K562 (cell line): ENCODE measurements at regions not wholly inside any gene's neighbourhood (a gene's known extent, or its start where the extent isn't known, plus 50 kb on each side); places are given as distances from the start of the nearest gene placed in this dataset.

Source experiments
- ATAC-seq: fragments of 200-7000 bp; cut with Tn5 transposase; 3 replicates; pipeline ENCODE4 v1.9.1; 2020; ENCODE audit warnings: moderate library complexity
- BruUV-seq: library from RNA; stranded (reverse); fragments of 400-500 nt; replicated peaks from 2 replicates; lab custom pipeline; 2021; lab: Mats Ljungman, UMichigan
- CTCF ChIA-PET: fragments of 300-600 bp; formaldehyde crosslinking; extraction: SDS; loops from one replicate; lab custom pipeline; 2021; ENCODE audit warnings: low intra/inter-chr PET ratio; lab: Yijun Ruan, JAX
- POLR2A ChIA-PET: fragments of 300-600, 350-650 bp; sonication (Branson Sonifier 250); formaldehyde crosslinking; extraction: SDS; loops from one replicate; lab custom pipeline; 2021; ENCODE audit warnings: antibody characterized with exemption, inconsistent platforms; lab: Yijun Ruan, JAX
- DNase-seq, 4 experiments: peaks; one replicate each; pipeline versions ENCODE4 v3.0.0 to v3.0.0-alpha.2; 2011 to 2018; ENCODE audit warnings: low spot score in 3 of 4, mixed read lengths in 3 of 4; ENCODE audit errors: extremely low read depth in 1 of 4
- FAIRE-seq: peaks from 2 replicates; lab custom pipeline; 2011; peaks lifted over from hg19 to GRCh38; lab: Jason Lieb, UNC
- H2AFZ ChIP-seq: 2 replicates; pipeline ENCODE4 v1.6.0; 2011; ENCODE audit warnings: low read depth, low read length, control low read depth, inconsistent platforms
- H3K27ac ChIP-seq: fragments of 200-600 bp; 3 replicates; pipeline ENCODE4 v1.8.0; 2011; ENCODE audit warnings: low read depth, mild to moderate bottlenecking, control low read depth, inconsistent platforms, low read length, moderate library complexity, mixed read lengths; ENCODE audit errors: extremely low read depth
- H3K27me3 ChIP-seq, 2 experiments: fragments of 300-600 bp in 1 of 2; 2 replicates in 1 of 2; 3 replicates in 1 of 2; pipeline versions ENCODE4 v1.6.0 to v1.8.0; 2011; ENCODE audit warnings: inconsistent platforms in 2 of 2, low read length in 2 of 2, mild to moderate bottlenecking in 1 of 2, mixed read lengths in 1 of 2, moderate library complexity in 1 of 2; ENCODE audit not compliant: control insufficient read depth in 2 of 2, insufficient read depth in 2 of 2
- H3K36me3 ChIP-seq: fragments of 300-600 bp; 3 replicates; pipeline ENCODE4 v1.8.0; 2011; ENCODE audit warnings: mild to moderate bottlenecking, low read length, inconsistent platforms; ENCODE audit not compliant: control insufficient read depth, insufficient read depth
- H3K4me1 ChIP-seq, 2 experiments: fragments of 200-600 bp in 1 of 2; replicated peaks in 1 of 2; 2 replicates in 1 of 2; 3 replicates in 1 of 2; pipeline versions ENCODE4 v1.5.1 to v1.8.0; 2011; ENCODE audit warnings: inconsistent platforms in 2 of 2, low read length in 2 of 2, mild to moderate bottlenecking in 1 of 2, mixed read lengths in 1 of 2, moderate library complexity in 1 of 2; ENCODE audit not compliant: control insufficient read depth in 2 of 2, insufficient read depth in 2 of 2
- H3K4me2 ChIP-seq: 2 replicates; pipeline ENCODE4 v1.6.1; 2011; ENCODE audit warnings: low read length, control low read depth, inconsistent platforms, mixed read lengths; ENCODE audit not compliant: insufficient read depth
- H3K4me3 ChIP-seq: fragments of 200-600 bp; sonication (generic), shearing (Covaris generic); 2 replicates; pipeline ENCODE4 v1.5.1; 2016; ENCODE audit warnings: control low read depth, inconsistent platforms
- H3K79me2 ChIP-seq: fragments of 200-600 bp; 3 replicates; pipeline ENCODE4 v1.8.0; 2011; ENCODE audit warnings: low read length, inconsistent platforms; ENCODE audit not compliant: control insufficient read depth, insufficient read depth
- H3K9ac ChIP-seq, 2 experiments: 2 replicates each; pipeline versions ENCODE4 v1.6.0 to v1.6.1; 2011; ENCODE audit warnings: low read depth in 2 of 2, low read length in 2 of 2, control low read depth in 1 of 2, inconsistent platforms in 1 of 2, mild to moderate bottlenecking in 1 of 2, mixed read lengths in 1 of 2; ENCODE audit not compliant: insufficient read depth in 1 of 2
- H3K9me1 ChIP-seq: one replicate; pipeline ENCODE4 v1.6.0; 2011; ENCODE audit warnings: inconsistent platforms, mild to moderate bottlenecking, low read length, moderate library complexity; ENCODE audit not compliant: control insufficient read depth, insufficient read depth
- H3K9me3 ChIP-seq: replicated peaks from 2 replicates; pipeline ENCODE4 v1.5.1; 2011; ENCODE audit warnings: low read depth, low read length, inconsistent platforms; ENCODE audit not compliant: control insufficient read depth, insufficient read depth
- H4K20me1 ChIP-seq: replicated peaks from 2 replicates; pipeline ENCODE4 v1.6.1; 2011; ENCODE audit warnings: low read length, inconsistent platforms, mixed read lengths; ENCODE audit not compliant: control insufficient read depth, insufficient read depth
- CHAMP1 ChIP-seq: fragments of 450-650 bp; IDR thresholded peaks from 2 replicates; pipeline ENCODE4 v1.6.1; 2016; ENCODE audit warnings: mild to moderate bottlenecking
- CLOCK ChIP-seq: fragments of 250-450 bp; sonication (Bioruptor Pico); IDR thresholded peaks from 2 replicates; pipeline ENCODE4 v1.4.0; 2020; ENCODE audit warnings: mild to moderate bottlenecking, moderate library complexity, borderline replicate concordance
- CREB1 ChIP-seq, 2 experiments: sonication (generic) in 1 of 2; formaldehyde crosslinking in 1 of 2; IDR thresholded peaks; 2 replicates each; pipeline versions ENCODE4 v1.6.1 to v1.8.0; 2012 to 2022; ENCODE audit warnings: inconsistent platforms in 1 of 2, mild to moderate bottlenecking in 1 of 2, missing genetic modification reagents in 1 of 2, moderate library complexity in 1 of 2
- DDX20 ChIP-seq: fragments of 450-650 bp; IDR thresholded peaks from 2 replicates; pipeline ENCODE4 v1.6.1; 2016; ENCODE audit warnings: missing genetic modification characterization, low read depth, mild to moderate bottlenecking, missing compliant biosample characterization, moderate library complexity
- MCM2 ChIP-seq: fragments of 450-650 bp; IDR thresholded peaks from 2 replicates; pipeline ENCODE4 v1.6.1; 2017; ENCODE audit warnings: low read depth, mild to moderate bottlenecking
- MTF1 ChIP-seq: fragments of 250-450 bp; sonication (Bioruptor Pico); IDR thresholded peaks from 2 replicates; pipeline ENCODE4 v1.9.0; 2021; ENCODE audit warnings: moderate library complexity, mild to moderate bottlenecking, inconsistent platforms, borderline replicate concordance
- NR4A1 ChIP-seq, 2 experiments: fragments of 250-450 bp in 1 of 2; fragments of 450-650 bp in 1 of 2; sonication (Bioruptor Pico) in 1 of 2; IDR thresholded peaks; 2 replicates each; pipeline versions ENCODE4 v1.4.0 to v1.6.1; 2016 to 2020; ENCODE audit warnings: mild to moderate bottlenecking in 2 of 2, missing compliant biosample characterization in 1 of 2, missing genetic modification characterization in 1 of 2, moderate library complexity in 1 of 2
- SREBF1 ChIP-seq: fragments of 150-350 bp; IDR thresholded peaks from 2 replicates; pipeline ENCODE4 v1.6.1; 2014; ENCODE audit warnings: antibody characterized with exemption, low read depth, low read length, borderline replicate concordance
- ZNF274 ChIP-seq: IDR thresholded peaks from 2 replicates; pipeline ENCODE4 v1.6.1; 2011; ENCODE audit warnings: low read depth, mild to moderate bottlenecking, low read length, moderate library complexity, borderline replicate concordance
- ZNF354B ChIP-seq: fragments of 250-450 bp; sonication (Bioruptor Pico); IDR thresholded peaks from 2 replicates; pipeline ENCODE4 v1.4.0; 2020
- WGBS: fragments of 100-300 bp; shearing (Covaris generic); methylation state at CpG from one replicate; pipeline ENCODE4 v1.1.6; 2016; ENCODE audit warnings: low coverage, mixed read lengths; ENCODE audit not compliant: insufficient coverage; ENCODE audit errors: missing lambda C conversion rate; 5-methylcytosine and 5-hydroxymethylcytosine counted together
- in situ Hi-C: fragments of 300-500 bp; cut with MboI; formaldehyde crosslinking; loops from 4 replicates; pipeline ENCODE4 v1.15.0; 2018; ENCODE audit warnings: inconsistent platforms, mixed read lengths
- intact Hi-C: fragments of 100-400 bp; cut with micrococcal nuclease; formaldehyde crosslinking; loops from 2 replicates; pipeline ENCODE4 v1.14.2; 2022

- H3K4me2 ChIP-seq: no peak overlapping the region
- H3K9me3 ChIP-seq: no peaks in the 10 kb centered on the region
- FAIRE-seq: no peak
- DNase-seq: no peak
- H3K4me1 ChIP-seq: peaks cover 0 to 9% of the 10 kb centered on the region in 2 experiments; a peak in 2 of 5 replicates
- CTCF ChIA-PET: no interaction called here
- WGBS: 49% methylated on average over 4 of the region's 4 CpGs
- intact Hi-C loops (no loop called here), in situ Hi-C loops (no loop called here)
- no peaks in the 10 kb centered on the region for H4K20me1 ChIP-seq
- no peaks in the 10 kb centered on the region for H3K9me1 ChIP-seq
- H3K36me3 ChIP-seq: no peaks in the 10 kb centered on the region
- BruUV-seq: no TSS peak
- POLR2A ChIA-PET: no interaction called here
- H2AFZ ChIP-seq: no peak overlapping the region
- ATAC-seq: no peak
- no peak overlapping the region for H3K4me3 ChIP-seq
- H3K9ac ChIP-seq: no peak overlapping the region
- TF ChIP-seq ZNF274: no peak
- TF ChIP-seq CHAMP1: no peak
- no peak for TF ChIP-seq CREB1 (IDR thresholded peaks at IDR 0.05)
- no peak for TF ChIP-seq CREB1 (CRISPR knock-in tag; IDR thresholded peaks at IDR 0.05)
- no peak for TF ChIP-seq MCM2
- no peak for TF ChIP-seq SREBF1
- no peak for TF ChIP-seq DDX20 (tag)
- TF ChIP-seq MTF1 (CRISPR knock-in tag): no peak
- TF ChIP-seq CLOCK (CRISPR knock-in tag): no peak
- TF ChIP-seq ZNF354B (CRISPR knock-in tag): no peak
- TF ChIP-seq NR4A1 (CRISPR knock-in tag; IDR thresholded peaks at IDR 0.05): no peak
- no peak for TF ChIP-seq NR4A1 (tag; IDR thresholded peaks at IDR 0.05)
- H3K79me2 ChIP-seq: no peaks in the 10 kb centered on the region
- no peaks in the 10 kb centered on the region for H3K27me3 ChIP-seq
- no peak overlapping the region for H3K27ac ChIP-seq
Observed at GRCh38 chr1:99589186-99589636, 56.7 kb upstream of the PALMD start.
